Vagina (tissue), 2 donors: ENCODE measurements at regions not wholly inside any gene's neighbourhood (a gene's known extent, or its start where the extent isn't known, plus 50 kb on each side); places are given as distances from the start of the nearest gene placed in this dataset.

ENCODE experiments used
- CTCF ChIP-seq, 3 experiments: fragments of 450-650 bp in 2 of 3; fragments of 200-600 bp in 1 of 3; sonication (generic) in 1 of 3; IDR thresholded peaks; one replicate each; pipeline ENCODE4 v1.5.1; 2017 to 2019; ENCODE audit warnings: antibody characterized with exemption in 3 of 3, mild to moderate bottlenecking in 2 of 3, moderate library complexity in 2 of 3
- POLR2A ChIP-seq, 2 donors: fragments of 450-650 bp; IDR thresholded peaks; one replicate each; pipeline ENCODE4 v1.6.1; 2017; ENCODE audit warnings: antibody characterized with exemption in 2 of 2, mild to moderate bottlenecking in 2 of 2, moderate library complexity in 2 of 2
- POLR2AphosphoS5 ChIP-seq, 2 donors: sonication (generic); formaldehyde crosslinking; IDR thresholded peaks; one replicate each; pipeline ENCODE4 v1.9.0; 2017; ENCODE audit warnings: antibody characterized with exemption in 2 of 2, mild to moderate bottlenecking in 2 of 2, low read depth in 1 of 2; ENCODE audit not compliant: insufficient read depth in 1 of 2

DNA sequence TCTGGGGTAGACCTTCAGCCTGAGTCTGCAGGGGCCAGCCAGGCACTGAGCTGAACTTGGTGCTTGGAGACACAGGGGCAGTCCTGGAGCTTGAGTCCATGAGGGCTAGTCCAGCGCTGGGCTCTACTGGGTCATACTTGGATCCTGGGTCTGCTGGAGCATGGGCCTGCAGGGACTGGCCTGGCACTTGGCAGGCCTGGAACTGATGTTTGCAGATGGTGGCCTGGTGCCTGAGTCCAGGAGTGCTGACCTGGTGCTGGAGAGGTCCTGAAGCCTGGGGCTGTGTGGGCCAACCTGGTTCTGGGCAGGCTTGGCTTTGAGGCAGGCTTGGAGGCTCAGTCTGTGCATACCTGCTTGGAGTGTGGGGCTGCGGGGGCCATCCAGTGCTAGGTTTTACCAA lies 143.4 kb upstream of the DSCAM start:
- TF ChIP-seq CTCF (IDR thresholded peaks at IDR 0.05) = no peak
- no peak for TF ChIP-seq POLR2AphosphoS5 (IDR thresholded peaks at IDR 0.05; ENCODE audit: insufficient read depth in 1 of 2, low read depth in 1 of 2)
- no peak for TF ChIP-seq POLR2A (IDR thresholded peaks at IDR 0.05)
